ENCODE measurements at regions not wholly inside any gene's neighbourhood (a gene's known extent, or its start where the extent isn't known, plus 50 kb on each side); places are given as distances from the start of the nearest gene placed in this dataset.
A peak's percentile ranks its signal among the peaks of the same experiment; 100 is the strongest.

GRCh38 chr5:25150819-25151218 lies 506.0 kb upstream of the CDH10 start:
- Histone ChIP-seq H3K36me3 (replicated peaks in 1 of 2; ENCODE audit: control insufficient read depth in 1 of 2, insufficient read depth in 2 of 2, low read length in 1 of 2) (no peaks in the 10 kb centered on the region), H3K27ac (ENCODE audit: low read depth in 2 of 2, low read length in 1 of 2) (no peak overlapping the region), H4K20me1 (ENCODE audit: insufficient read depth) (no peaks in the 10 kb centered on the region), H2AFZ (ENCODE audit: low read depth) (no peak overlapping the region), H3K9ac (no peak overlapping the region), H3K27me3 (ENCODE audit: insufficient read depth) (no peaks in the 10 kb centered on the region), H3F3A (replicated peaks; ENCODE audit: insufficient read depth) (no peaks in the 10 kb centered on the region), H3K4me3 (ENCODE audit: low read depth in 2 of 2, low read length in 1 of 2) (no peak overlapping the region), H3K4me1 (ENCODE audit: control insufficient read depth in 1 of 2, insufficient read depth in 2 of 2, low read depth in 1 of 2, low read length in 1 of 2) (no peaks in the 10 kb centered on the region), H3K9me2 (no peaks in the 10 kb centered on the region), H3K79me2 (ENCODE audit: insufficient read depth) (no peaks in the 10 kb centered on the region), H3K9me3 (no peaks in the 10 kb centered on the region), H3K4me2 (no peak overlapping the region)
- no peak for DNase-seq
- WGBS (ENCODE audit: low lambda C conversion rate), result 8% methylated on average over 1 of the region's 1 CpG
- TF ChIP-seq MAX (IDR thresholded peaks at IDR 0.05; ENCODE audit: low read depth) (no peak), TCF12 (IDR thresholded peaks at IDR 0.05) (no peak), CHD2 (IDR thresholded peaks at IDR 0.05; ENCODE audit: low read length, partially characterized antibody) (no peak)
- ChIA-PET POLR2A (no interaction called here), CTCF (no interaction called here)

GRCh38 chr5:25128606-25129005 lies 483.8 kb upstream of the CDH10 start:
- no peak for TF ChIP-seq RFX5 (IDR thresholded peaks at IDR 0.05; ENCODE audit: low read length)
- no peak for TF ChIP-seq FOXJ3 (CRISPR knock-in tag; IDR thresholded peaks at IDR 0.05)
- H3K9me2 ChIP-seq, result no peaks in the 10 kb centered on the region
- H4K20me1 ChIP-seq (ENCODE audit: insufficient read depth), result no peaks in the 10 kb centered on the region
- no peak for DNase-seq
- H3K27ac ChIP-seq (ENCODE audit: low read depth in 2 of 2, low read length in 1 of 2), result no peak overlapping the region
- no peaks in the 10 kb centered on the region for H3K79me2 ChIP-seq (ENCODE audit: insufficient read depth)
- no peaks in the 10 kb centered on the region for H3K36me3 ChIP-seq (replicated peaks in 1 of 2; ENCODE audit: control insufficient read depth in 1 of 2, insufficient read depth in 2 of 2, low read length in 1 of 2)
- no peak overlapping the region for H3K4me2 ChIP-seq
- no peak overlapping the region for H3K9ac ChIP-seq
- H2AFZ ChIP-seq (ENCODE audit: low read depth), result no peak overlapping the region
- 14% methylated on average over 4 of the region's 4 CpGs for WGBS (ENCODE audit: low lambda C conversion rate)
- H3F3A ChIP-seq (replicated peaks; ENCODE audit: insufficient read depth), result no peaks in the 10 kb centered on the region
- no peaks in the 10 kb centered on the region for H3K27me3 ChIP-seq (ENCODE audit: insufficient read depth)
- no peaks in the 10 kb centered on the region for H3K4me1 ChIP-seq (ENCODE audit: control insufficient read depth in 1 of 2, insufficient read depth in 2 of 2, low read depth in 1 of 2, low read length in 1 of 2)
- no peak overlapping the region for H3K4me3 ChIP-seq (ENCODE audit: low read depth in 2 of 2, low read length in 1 of 2)
- ChIA-PET CTCF (interaction anchor here (1.6 kb wide), 1 partner anchor 9 kb away, joined by 3 read pairs; no protein-coding TSS in a partner anchor), POLR2A (no interaction called here)
- H3K9me3 ChIP-seq, result no peaks in the 10 kb centered on the region

- ChIA-PET CTCF (interaction anchor here (0.6 to 1.0 kb wide), 3 partner anchors 9 to 47 kb away, joined by 3 read pairs; no protein-coding TSS in a partner anchor), POLR2A (no interaction called here)
- no peaks in the 10 kb centered on the region for H3K27me3 ChIP-seq (ENCODE audit: insufficient read depth)
- no peak overlapping the region for H3K4me3 ChIP-seq (ENCODE audit: low read depth in 2 of 2, low read length in 1 of 2)
- no peak overlapping the region for H3K9ac ChIP-seq
- no peaks in the 10 kb centered on the region for H4K20me1 ChIP-seq (ENCODE audit: insufficient read depth)
- no peak overlapping the region for H3K27ac ChIP-seq (ENCODE audit: low read depth in 2 of 2, low read length in 1 of 2)
- no peaks in the 10 kb centered on the region for H3K79me2 ChIP-seq (ENCODE audit: insufficient read depth)
- peak; percentile 64 for TF ChIP-seq CTCF (IDR thresholded peaks at IDR 0.05)
- 0 out of 2 replicates have a peak, but pooled peaks have one; percentile 9 for TF ChIP-seq SMC3 (IDR thresholded peaks at IDR 0.05; ENCODE audit: low read depth, low read length)
- no peak for TF ChIP-seq NFIC (IDR thresholded peaks at IDR 0.05; ENCODE audit: borderline replicate concordance)
- TF ChIP-seq USF1 (IDR thresholded peaks at IDR 0.05; ENCODE audit: borderline replicate concordance, low read depth), result peak; percentile 60; the same call in 1 of the 2 replicates
- H3F3A ChIP-seq (replicated peaks; ENCODE audit: insufficient read depth), result no peaks in the 10 kb centered on the region
- no peak overlapping the region for H3K4me2 ChIP-seq
- H2AFZ ChIP-seq (ENCODE audit: low read depth), result no peak overlapping the region
- peak; percentile 29 for DNase-seq
- H3K4me1 ChIP-seq (ENCODE audit: control insufficient read depth in 1 of 2, insufficient read depth in 2 of 2, low read depth in 1 of 2, low read length in 1 of 2), result no peaks in the 10 kb centered on the region
- H3K36me3 ChIP-seq (replicated peaks in 1 of 2; ENCODE audit: control insufficient read depth in 1 of 2, insufficient read depth in 2 of 2, low read length in 1 of 2), result no peaks in the 10 kb centered on the region
- WGBS (ENCODE audit: low lambda C conversion rate), result 46% methylated on average over 7 of the region's 7 CpGs
- no peaks in the 10 kb centered on the region for H3K9me2 ChIP-seq
- no peaks in the 10 kb centered on the region for H3K9me3 ChIP-seq
Measured at GRCh38 chr5:25119650-25120049, 474.9 kb upstream of the CDH10 start.

All from SK-N-SH (cell line).